OCI-M1 (cell line): ENCODE measurements at regions not wholly inside any gene's neighbourhood (a gene's known extent, or its start where the extent isn't known, plus 50 kb on each side); places are given as distances from the start of the nearest gene placed in this dataset.
A peak's percentile ranks its signal among the peaks of the same experiment; 100 is the strongest.
"Not testable (repeated sequence)": the region's sequence is repeated elsewhere in the genome, so short reads cannot be mapped to it uniquely, and the experiment has no call there.

Source experiments
- DNase-seq: peaks from one replicate; lab custom pipeline; 2025; lab: John Stamatoyannopoulos, UW

DNA sequence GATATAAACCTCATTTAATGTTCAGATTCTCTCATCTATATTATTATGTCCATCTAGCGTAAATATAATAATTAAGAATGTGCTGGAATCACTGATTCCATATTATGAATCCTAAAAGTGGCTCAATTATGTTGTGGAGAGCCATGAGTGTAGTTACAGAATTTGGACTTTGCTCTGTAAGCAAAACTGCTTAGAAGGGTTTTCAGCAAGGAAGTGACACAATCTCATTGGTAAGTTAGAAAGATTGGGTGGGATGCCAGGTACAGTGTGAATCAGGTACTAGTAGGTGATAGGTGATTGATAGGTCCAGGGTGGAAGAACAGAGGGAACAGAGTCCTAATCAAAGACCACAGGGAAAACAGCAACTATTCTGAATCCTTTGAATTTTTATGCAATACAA is 74.9 kb upstream of the ABLIM1 start:
- no peak for DNase-seq

DNA sequence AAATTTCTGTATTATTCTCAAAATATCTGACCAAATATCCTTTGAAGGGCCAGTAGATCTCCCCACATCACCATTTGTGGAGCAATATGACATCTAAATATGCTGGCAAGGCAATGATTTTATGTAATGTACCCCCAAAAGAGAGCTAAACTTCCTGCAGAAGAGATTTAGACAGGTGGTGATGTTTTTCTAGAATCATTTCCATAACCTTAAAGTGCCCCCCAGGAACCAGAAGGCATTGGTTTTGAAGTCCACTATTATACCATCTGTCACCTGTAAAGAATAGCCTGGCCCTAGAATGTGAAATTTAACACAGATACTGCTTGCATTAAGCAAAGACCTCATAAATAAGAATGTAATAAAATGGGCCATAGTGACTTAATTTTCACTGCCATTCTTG is 77.9 kb upstream of the ABLIM1 start:
- DNase-seq = no peak

DNA sequence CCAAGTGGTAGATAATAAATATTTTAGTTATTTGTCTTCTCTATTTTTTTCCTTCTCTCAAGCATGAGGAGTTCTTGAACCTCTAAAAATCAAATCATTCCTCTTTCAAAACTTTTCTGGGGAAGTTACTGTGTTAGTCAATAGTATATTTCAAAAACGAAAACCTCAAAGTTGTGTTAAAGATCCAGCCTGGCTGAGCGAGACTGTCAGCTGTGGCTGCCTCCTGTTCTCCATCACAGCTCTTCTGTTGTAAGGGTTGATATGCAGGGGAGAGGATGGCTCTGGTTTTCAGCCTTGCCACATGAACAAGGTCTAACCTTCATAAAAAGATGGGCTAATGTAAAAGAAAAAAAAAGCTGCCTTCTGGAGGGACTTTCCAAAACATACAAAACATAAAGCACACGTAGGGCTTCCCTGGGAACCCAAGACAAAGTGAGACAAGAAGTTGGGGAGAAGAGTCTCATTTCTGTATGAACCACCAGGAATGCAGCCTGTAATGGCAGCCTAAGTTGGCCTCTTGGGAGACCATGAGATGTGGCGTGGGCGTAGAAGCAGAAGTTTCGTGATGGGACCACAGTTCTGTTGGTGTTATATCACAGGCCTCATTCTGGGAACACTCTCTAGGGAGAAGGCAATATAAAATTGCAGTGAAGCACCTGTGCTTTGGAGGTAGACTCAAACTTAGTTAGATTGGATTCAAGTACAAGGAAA is 77.9 kb upstream of the FHIP2A start:
- DNase-seq = no peak

DNA sequence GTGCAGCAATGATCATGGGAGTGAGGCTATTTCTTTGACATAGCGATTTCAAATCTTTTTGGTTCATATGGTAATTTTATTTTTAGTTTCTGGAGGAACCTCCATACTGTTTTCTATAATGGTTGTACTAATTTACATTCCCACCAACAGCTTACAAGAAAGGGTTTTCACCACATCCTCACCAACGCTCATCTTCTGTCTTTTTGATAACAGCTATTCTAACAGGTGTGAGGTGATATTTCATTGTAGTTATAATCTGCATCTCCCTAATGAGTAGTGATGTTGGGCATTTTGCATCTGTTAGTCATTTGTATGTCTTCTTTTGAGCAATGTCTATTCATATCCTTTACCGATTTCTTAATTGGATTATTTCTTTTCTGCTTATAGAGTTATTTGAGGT is 75.0 kb upstream of the FHIP2A start:
- no peak for DNase-seq

DNA sequence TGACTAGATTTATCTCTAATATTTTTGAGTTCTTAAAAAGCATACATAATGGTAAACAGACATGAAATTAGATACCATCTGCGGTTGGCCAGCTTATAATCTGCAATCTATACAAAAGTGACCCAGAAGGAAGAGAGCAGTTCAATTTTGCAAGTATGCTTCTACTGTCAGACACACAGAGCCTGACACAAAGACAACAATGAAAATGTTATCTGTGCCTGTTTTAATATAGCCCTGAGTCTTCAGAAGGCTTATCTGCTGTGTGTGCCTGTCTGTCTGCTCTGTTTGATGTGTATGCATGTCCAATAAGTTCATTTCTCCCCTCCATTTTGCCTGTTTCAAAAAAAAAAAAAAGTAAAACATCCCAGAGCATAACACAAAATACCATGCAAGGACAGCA is 73.3 kb upstream of the FHIP2A start:
- DNase-seq = peak; percentile 23

DNA sequence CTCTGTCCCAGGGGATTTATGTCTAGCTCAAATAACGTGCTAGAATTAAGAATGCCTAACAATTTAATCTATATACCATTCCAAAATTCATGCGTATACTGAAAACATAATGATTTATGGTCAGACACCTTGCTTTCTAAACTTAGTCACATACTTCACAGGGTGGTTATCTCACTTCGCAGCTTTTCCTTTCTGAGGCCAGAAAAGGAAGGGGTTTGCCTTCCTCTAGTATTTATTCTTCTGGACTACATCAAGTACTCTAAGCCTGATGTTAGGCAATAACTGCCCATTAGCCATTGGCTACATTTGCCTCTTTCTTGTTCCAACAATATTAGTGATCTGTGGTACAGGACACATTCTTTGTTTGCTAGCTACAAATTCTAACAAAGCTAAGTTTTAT is 72.6 kb upstream of the FHIP2A start:
- DNase-seq = peak; percentile 72

DNA sequence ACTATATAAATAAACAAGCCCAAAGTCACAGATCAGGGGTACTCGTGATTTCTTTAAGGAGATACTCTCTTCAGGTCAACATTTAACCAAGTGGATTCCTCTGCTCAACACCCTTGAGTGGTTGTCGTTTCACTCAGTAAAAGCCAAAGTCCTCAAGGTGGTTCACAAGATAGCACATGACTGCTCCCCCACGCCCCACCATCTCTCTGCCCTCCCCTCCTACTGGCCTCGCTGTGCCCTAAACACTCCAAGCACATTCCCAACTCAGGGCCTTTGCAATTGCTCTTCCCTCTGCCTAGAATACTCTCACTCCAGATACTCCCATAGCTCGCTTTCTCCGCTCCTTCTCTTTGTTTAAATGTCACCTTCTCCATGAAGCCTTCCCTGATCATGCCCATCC is 72.1 kb upstream of the FHIP2A start:
- DNase-seq = no peak

DNA sequence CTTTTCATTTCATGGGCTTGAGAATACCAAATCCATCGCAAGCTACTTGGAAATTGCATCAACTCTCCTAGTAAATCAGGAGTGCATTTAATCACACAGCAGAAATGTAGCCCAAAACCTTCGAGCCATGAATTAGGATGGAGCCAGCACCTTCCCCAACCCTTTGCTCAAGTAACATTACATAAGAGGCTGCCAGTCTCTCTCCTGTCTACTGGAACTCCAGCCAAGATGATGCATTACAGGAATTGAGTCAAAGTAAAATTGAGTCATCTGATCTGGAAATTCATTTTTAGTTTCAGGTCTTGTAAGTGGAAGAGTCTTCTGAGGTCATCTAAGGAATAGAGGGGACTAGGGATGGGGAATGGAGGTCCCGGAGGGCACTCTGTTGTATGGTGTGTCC is 69.7 kb upstream of the FHIP2A start:
- no peak for DNase-seq

DNA sequence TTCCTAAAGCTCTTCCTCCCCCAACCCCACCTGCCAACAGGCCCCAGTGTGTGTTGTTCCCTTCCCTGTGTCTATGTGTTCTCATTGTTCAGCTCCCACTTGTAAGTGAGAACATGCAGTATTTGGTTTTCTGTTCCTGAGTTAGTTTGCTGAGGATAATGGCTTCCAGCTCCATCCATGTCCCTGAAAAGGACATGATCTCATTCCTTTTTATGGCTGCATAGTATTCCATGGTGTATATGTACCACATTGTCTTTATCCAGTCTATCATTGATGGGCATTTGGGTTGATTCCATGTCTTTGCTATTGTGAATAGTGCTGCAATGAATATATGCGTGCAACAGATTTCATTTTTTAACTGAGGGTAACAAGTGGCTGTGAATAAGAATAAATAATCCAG is 69.0 kb upstream of the FHIP2A start:
- DNase-seq = not testable (repeated sequence)

DNA sequence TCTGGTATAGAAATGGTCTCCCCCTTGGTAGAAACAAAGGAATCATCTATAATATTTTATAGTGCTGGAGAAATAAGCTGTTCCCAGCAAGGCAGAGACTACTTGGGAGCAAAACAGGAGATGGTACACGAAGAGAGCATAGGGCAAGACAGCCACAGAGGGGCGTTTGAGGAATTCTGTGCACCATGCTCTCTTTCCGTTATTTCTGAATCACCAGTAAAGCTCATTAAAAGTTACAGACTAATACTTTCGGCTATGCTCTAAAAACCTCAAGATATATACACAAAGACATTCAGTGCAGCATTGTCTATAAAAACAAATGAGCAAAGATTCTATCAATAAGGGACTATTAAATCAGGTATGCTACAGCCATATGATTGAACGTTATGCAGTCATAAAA is 68.5 kb upstream of the FHIP2A start:
- DNase-seq = no peak

DNA sequence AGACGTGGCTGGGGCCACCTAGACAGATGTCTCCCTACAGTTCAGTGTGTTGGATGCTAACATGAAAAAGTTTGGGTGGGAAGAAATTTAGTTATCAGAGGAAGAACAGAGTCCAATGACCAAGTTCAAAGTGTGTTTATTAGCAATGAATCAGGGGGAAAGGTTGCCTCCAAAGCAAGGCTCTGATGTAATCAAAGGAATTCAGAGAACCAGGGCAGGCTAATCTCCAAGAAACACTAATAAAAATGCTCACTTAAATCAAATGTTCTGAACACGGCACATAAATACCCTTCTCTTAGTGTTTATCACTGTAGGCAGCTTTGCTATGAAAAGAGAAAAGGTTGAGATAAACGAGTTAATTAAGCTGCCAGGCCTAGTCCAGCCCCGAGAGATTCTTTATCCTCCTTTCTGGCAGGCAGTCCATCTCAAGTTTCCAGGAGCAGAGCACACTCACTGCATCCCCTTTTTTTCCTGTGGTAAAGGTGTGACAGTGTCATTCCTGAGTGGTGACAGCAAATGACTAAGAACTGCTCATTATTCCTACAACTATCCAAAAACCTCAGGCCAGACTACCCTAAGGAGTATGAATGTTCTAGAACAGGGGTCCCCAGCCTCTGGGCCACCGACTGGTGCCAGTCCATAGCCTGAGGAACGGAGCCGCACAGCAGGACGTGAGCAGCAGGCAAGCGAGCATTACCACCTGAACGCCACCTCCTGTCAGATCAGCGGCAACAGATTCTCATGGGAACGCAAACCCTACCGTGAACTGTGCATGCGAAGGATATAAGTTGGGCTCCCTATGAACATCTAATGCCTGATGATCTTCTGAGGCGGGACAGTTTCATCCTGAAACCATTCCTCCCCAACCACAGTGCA is 66.9 kb upstream of the FHIP2A start:
- peak; percentile 5 for DNase-seq

DNA sequence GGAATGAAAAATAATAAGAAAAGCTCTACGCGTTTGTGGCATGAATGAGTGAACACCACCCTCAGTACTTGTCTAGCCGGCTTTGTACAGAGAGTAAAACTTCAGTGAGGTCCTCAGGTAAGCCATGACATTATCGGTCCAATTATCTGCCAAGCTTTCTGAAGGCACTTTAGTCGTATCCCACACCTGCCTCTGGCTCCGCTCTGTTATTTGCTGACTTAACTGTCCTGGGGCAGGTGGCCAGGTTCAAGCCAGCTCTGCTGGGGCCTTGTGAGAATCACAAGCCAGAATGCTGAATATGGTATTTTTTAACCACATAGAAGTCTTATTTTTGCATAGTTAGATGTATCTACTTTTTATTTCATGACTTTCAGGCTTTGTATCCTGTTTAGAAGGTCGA is 66.0 kb upstream of the FHIP2A start:
- no peak for DNase-seq

DNA sequence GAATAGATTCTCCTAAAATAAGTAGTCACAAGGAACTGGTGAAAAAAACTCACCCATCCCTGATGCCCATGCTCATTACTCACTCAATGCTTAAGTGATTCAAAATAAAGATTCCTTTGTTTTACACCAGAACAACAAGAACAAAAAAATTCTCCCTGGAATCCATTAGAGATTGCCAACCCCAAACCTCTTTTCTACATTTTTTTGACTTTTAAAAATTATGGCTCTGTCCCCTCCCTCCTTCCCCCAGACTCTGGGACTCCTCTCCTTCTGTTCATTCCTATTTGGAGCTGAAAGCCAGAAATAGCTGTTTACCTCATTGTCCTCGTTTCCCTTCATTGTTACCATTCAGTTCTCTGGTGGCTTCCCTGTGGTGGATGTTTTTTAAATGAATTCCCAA is 63.2 kb upstream of the FHIP2A start:
- DNase-seq = no peak

DNA sequence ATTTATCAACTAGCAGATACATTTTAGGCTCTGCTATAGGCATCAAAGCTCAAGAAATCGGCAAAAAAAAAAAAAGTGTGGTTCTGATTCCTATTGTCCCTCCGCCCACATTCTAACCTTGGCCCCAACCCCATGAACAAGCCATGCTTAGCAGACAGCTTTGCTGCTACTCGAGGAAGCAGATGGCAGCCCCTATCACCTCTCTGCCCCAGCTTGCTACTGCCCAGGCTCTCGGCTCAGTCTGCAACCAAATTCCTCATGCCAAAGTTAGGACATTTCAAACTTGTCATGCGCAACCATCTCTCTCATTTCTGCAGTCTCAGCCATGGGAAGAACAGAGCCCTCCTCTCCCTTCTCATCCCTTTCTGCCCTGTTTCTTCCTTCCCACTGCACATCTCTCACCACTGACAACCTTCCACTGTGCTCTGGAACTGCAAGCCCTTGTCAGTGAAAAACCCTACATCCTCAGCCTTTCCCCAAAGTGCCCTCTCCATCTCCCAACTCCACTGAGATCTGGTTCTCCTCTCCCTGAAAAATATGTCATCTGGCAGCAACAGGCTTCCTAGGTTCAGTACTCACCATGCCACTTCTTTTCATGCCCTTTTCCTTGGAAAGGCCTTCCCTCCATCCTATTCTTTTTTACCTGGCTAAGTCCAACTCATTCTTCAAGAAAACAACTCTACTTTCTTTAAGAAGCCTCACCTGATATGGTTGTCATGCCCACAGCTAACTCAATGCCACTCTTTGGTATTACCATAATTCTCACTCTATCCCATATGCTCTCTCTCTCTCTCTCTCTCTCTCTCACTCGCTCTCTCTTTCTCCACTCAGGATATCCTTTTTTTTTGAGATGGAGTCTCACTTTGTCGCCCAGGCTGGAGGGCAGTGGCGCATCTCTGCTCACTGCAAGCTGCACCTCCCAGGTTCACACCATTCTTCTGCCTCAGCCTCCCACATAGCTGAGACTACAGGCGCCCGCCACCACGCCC is 60.1 kb upstream of the FHIP2A start:
- DNase-seq = no peak

DNA sequence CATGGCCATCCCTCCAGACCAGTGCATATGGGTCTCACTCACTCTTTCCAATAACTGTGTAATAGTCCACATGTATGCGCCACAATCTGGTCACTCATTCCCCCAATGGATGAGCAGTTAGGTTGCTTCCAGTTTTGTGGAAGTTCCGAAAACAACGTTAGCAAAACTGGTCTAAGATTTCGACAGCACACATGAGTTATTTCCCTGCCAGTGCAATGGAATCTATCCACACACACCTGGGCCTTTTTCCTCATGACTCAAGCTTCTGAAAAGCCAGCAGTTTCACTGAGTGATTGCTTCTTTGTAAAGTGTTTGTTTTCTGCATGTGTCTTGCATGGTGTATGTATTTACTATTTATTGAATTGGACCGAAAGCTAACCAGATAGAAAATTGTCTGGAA is 58.8 kb upstream of the FHIP2A start:
- no peak for DNase-seq

DNA sequence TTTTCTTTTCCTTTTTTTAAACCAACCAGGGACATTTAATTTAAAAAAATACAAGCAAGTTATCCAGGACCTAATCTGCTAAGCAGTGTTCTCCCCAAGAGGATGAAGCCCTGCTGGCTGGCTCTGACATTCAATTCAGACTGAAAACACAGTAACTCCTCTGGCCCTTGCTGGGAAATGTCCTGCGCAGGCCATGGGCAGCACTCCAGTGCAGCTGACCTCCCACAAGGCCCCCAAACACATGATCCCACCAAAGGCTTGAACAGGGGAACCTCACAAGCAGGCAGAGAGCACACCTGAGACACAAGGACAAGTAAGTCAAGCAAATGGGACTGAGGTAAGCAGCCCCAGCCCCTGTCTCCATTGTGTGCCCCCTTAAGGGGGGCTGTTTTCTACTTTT is 56.9 kb upstream of the FHIP2A start:
- no peak for DNase-seq

DNA sequence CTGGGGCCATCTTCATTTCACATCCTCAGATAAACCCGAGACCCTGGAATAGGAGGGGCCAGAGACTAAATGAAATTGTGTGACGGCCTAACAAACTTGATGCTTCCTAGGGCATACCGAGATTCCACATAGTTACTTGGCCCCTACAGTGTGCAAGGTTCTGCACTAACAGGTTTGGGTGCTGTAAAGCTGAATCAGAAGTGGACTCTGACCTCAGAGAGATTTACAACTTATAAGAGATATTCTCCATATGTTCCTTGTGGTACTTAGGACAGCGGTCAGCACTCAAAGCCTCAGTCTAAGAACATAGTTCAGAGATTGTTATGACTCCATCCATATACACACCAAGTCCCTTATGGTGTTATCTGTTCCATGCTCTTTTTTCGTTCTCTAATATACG is 55.1 kb upstream of the FHIP2A start:
- DNase-seq = no peak

DNA sequence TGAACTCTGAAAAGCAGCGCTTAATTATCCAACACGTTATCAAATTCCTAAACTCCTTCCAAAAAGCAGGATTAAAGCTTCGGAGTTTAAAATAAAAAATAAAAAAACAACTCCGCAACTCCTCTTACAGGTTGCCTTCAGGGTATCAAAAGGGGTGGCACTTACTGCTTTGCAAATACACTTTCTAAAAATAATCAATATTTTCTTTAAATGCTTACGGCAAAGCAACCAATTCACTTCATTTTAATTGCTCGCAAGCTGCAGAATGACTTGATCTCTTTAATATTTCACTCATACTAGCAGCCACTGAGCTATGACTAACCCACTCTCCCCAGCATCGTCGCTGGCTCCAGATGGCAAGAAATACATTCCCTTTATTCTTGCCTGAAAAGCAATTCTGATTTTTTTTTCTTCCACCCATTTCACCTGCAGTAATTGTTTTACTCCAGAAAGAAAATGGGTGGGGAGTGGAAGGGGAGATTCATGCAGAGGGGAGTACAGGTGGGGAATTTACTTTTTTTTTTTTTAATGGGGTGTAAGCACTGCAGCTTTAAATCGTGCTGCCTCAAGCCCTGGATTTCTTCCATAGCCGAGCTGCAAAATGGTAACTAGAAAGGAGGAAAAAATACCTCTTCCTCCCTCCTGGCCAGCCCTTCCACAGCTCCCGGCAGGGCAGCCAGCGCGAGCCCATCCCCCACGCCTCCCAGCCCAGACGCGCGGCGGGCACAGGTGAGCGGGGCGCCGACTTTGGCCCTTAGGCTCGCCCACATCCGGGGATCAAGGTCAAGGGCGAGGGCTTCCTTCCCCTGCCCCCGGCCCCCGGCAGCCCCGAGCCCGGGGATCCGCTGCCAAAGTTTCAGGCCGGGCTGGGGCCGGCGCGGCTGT is 54.2 kb upstream of the FHIP2A start:
- DNase-seq = no peak

DNA sequence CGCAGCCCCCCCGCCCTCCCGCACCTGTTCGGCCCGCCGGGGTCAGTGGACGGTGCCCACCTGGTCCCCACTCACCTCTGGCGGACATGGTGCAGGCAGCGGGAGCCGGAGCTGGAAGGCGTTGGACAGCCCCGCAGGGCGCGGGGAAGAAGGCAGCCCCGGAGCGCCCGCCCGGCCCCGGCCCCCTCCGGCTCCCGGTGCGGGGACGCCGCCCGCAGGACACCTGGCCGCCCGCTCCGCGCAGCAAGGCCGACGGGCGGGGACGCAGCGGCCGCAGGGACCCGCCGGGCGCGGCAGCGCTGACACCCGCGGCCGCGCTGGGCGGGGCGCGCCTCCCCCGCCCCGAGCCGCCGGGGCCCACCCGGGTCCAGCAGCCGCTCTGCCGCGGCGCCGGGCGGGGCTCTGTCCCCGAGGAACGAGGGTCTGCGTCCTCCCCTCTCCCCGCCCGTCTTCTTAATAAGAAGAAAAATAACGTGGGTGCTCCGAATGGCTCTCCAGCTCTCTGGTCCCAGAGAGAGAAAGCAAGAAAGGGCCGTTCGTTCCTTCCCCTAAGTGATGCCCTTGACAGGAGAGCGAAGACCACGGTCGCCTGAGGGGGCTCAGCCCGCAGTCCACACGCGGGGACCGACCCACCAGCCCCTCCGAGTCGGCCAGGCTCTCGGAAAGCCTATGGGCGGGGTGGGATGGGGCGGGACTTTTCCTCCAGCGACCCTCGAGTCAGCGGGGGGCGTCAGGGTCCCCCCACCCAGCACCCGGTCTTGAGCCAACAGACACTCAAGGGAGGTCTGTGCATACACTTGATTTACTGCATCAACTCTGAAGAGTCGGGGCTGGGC is 53.4 kb upstream of the FHIP2A start:
- no peak for DNase-seq

DNA sequence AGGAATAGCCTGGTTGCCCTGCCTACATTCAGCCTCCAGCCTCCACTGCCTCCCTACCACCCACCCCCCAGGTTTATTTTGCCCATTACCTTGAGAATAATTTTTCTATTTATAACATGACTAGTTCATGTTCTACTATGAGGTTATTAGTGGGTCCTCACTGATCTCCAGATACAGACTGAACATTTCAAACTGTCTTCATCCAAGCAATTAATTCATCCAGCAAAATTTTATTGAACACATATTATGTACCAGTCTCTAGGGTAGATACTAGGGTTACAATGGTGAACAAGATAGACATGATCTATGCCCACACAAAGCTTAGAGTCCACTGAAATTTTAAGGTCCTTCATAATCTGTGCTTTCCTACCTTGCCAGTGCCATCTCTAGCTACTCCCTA is 51.6 kb upstream of the FHIP2A start:
- no peak for DNase-seq

DNA sequence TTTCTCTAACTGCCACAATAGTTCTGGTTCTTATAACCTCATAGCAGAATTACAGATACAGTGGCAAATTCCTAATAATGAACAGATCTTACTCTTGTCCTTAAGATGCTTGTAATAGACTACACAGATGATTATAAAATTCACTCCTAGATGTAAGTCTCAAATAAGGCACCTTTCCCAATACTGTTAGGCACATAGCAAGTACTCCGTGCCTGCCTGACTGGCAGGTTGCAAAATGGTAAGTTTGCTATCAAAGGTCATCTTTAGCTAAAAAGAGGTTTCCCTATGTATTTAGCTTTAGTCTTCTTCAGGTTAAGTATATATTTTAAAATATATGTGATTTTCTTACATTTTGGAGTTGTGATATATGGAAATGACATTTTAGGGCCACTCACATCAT is 50.4 kb upstream of the FHIP2A start:
- DNase-seq = no peak
